Activated CD4-positive, alpha-beta T cell treated with anti-CD3 and anti-CD28 coated beads for 48 hours (primary cell): ENCODE measurements at regions not wholly inside any gene's neighbourhood (a gene's known extent, or its start where the extent isn't known, plus 50 kb on each side); places are given as distances from the start of the nearest gene placed in this dataset.

ENCODE experiments used
- DNase-seq: peaks from one replicate; pipeline ENCODE4 v3.0.0-alpha.2; 2020

- DNase-seq = no peak
These were observed 52.4 kb upstream of the TRIO start for GRCh38 chr5:14090755-14091154.

- DNase-seq = no peak
These were observed 52.9 kb upstream of the TRIO start for GRCh38 chr5:14090290-14090689.

DNA sequence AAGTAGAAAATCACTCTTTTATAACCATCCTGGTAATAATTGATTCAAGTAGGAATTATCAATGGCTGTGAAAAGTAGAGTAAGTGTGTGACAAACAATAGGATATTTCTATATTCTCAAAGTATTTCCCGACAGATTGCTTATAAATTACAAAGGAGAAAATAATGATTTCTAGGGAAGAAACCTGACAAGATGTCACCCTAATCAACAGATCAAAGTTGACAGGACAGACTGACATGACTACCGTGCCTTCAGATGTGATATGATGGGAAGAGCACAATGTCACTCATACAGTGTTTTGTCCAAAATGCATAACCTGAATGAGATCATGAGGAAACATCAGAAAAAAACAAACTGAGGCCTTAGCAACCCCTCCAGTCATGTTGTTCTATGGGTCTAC, 53.9 kb upstream of the TRIO start:
- no peak for DNase-seq

DNA sequence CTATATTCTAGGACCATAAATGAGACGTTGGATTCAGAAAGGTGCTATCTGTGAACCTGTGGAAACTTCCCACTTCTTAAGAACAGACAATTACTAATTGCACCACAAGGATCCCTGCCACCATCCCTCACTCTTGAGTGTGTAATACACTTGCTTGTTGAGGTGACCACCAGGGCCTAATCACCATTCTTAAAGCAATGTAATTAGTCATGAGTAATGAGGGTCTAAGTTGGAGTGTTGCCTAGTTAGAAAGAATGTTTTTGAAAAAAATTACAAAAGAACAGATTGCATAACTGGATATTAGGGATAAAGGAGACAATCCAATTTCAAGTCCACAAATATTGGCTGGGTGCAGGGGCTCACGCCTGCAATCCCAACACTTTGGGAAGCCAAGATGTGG, 56.9 kb upstream of the TRIO start:
- DNase-seq = no peak

DNA sequence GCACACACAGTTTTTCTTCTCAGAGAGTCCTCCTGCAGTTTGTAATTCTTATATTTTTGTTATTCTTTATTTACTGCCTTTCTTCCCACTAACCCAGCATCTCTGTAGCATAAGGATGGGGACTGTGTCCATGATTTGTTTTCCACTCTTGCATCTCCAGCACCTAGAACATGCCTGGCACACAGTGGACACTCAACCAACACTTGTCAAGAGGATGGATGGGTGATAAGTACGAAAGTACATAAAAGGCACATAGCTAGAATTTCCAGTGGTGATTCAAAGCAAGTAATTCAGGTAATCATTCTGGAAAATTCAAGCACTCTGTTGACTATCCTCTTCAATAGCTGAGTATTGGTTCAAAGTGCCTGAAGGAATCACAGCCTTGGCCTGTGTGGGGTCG, 60.2 kb upstream of the TRIO start:
- no peak for DNase-seq

DNA sequence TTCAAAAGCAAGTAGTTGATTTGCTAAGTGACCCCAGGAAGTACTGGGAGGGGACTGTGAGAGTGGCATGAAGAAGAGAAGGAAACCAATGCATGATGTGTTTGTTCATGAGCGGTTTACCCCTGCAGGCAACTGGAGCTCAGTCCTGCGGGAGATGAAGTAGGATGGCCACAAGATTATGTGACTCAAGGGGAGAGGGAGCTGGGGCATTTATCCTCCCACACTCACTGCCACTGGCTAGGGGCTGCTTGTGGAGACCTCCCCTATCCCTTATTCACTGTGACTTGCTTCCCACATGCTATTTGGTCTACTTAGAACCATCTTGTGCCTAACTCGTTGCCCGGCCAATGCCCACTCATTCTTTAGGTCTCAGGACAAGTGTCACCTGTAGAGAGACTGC, 60.6 kb upstream of the TRIO start:
- no peak for DNase-seq

GRCh38 chr5:14081791-14082190, 61.4 kb upstream of the TRIO start:
- DNase-seq = no peak

DNA sequence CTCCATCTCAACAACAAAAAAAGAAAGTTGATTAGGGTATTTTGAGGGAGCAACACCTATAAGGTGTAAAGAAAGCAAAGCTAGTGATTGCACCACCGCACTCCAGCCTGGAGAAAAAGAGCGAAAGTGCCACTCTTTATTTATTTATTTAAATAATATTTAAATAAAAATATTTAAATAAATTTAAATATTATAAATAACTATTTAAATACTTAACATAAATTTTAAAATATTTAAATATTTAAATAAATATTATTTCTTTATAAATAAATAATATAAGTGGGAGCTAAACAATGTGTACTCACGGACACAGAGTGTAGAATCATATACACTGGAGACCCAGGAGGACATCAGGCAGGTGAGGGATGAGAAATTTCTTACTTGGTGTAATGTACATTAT, 64.4 kb upstream of the TRIO start:
- no peak for DNase-seq

- DNase-seq = no peak
These were observed 65.6 kb upstream of the TRIO start for GRCh38 chr5:14077501-14077900.

GRCh38 chr5:14076561-14076960, 66.6 kb upstream of the TRIO start:
- no peak for DNase-seq

DNA sequence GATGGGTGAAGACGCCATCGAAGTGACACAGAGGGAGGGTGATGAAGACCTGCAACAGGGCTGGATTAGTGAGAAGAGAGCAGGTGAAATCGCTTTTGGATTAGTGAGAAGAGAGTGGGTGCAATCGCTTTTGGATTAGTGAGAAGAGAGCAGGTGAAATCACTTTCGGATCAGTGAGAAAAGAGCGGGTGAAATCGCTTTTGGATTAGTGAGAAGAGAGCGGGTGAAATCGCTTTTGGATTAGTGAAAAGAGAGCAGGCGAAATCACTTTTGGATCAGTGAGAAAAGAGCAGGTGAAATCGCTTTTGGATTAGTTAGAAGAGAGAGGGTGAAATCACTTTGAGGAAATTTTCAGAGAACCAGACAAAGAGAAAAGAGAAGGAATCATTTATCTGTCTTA, 67.2 kb upstream of the TRIO start:
- no peak for DNase-seq

- DNase-seq = no peak
These were observed 71.7 kb upstream of the TRIO start for GRCh38 chr5:14071433-14071832.

DNA sequence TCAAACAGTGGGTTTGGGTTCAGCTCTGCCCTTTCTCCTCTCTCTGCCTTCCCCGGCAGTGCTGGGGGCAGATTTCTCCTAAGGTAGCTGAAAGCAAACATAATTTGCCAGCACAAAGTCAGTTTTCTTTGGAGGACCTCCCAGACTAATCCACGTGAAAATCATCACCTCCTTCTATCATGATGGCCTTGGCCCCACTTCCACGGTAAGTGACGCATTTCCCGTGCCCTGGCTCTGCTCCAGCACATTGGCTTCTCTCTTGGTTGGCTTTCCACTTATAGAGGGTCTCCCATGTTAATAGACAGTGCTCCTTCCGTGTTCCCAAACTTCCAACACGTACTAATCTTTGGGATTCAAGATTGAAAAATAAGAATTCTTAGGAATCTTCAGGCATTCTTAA, 74.1 kb upstream of the TRIO start:
- no peak for DNase-seq

GRCh38 chr5:14068136-14068535, 75.0 kb upstream of the TRIO start:
- no peak for DNase-seq

GRCh38 chr5:14066326-14066725, 76.8 kb upstream of the TRIO start:
- no peak for DNase-seq

GRCh38 chr5:14064841-14065240, 78.3 kb upstream of the TRIO start:
- no peak for DNase-seq

GRCh38 chr5:14063691-14064090, 79.5 kb upstream of the TRIO start:
- no peak for DNase-seq

DNA sequence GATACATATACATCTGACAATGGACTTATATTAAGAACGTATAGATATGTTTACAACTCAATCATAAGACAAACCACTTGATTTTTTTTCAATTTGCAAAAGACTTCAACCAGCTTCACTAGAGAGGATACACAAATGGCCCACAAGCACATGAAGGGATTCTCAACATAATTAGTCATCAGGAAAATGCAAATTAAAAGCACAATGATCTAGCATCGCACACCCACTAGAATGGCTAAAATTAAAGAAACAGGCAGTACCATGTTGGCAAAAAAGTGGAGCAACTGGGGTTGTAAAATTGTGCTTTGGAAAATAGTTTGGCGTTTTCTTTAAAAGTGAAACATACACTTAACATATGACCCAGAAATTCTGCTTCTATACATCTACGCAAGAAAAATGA, 80.0 kb upstream of the TRIO start:
- DNase-seq = no peak

DNA sequence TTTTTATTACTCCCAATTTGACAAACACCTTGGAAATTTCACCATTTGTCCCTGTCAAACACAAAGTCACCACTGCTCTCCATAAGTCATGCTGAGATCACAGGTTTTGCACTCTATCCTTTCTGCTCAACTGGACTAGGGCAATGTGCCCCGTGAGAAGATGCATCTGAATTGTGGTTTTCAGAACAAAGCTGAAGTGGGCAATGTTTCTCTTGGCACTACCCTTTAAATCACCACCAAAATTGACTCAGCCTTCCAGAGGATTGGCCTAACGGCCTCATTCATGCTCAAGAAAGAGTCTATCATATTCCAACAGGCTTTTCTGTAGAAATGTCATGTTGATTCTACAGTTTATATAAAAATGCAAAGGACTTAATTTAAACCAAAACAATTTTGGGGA, 81.0 kb upstream of the TRIO start:
- no peak for DNase-seq

DNA sequence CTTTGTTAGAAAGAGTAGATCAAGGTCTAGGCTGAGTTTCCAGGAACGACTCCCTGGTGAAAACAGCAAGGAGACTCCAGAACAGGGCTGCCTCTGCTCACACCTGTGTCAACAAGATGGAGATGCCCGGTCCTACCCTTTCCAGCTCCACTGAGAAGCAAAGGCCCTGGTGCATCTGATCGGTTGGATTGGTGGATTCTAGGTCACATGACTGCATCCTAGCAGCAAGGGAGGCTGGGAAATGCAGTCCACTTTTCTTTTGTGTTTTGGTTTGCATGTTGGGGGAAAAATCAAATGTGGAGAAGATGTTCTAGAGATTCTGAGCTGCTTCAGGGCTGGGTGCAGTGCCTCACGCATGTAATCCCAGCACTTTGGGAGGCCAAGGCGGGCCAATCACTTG, 82.0 kb upstream of the TRIO start:
- DNase-seq = no peak

DNA sequence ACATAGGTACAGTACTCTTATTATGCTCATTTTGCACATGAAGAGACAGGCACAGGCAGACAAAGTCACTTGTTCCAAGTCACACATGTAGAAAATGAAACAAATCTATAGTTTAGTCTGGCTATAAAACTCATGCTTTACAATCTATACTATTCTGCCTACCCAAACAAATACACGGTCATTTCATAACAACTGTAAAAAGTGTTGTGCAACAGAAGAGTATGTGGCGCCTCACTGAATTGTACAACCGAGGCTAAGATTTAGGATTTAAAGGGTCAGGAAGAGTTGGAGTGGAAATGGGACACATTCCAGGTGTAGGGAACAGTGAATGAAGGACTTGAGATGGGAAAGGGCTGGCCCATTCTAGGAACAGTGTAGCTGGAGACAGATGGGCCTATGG, 82.9 kb upstream of the TRIO start:
- DNase-seq = no peak

GRCh38 chr5:14059810-14060209, 83.3 kb upstream of the TRIO start:
- no peak for DNase-seq

GRCh38 chr5:14057289-14057688, 85.9 kb upstream of the TRIO start:
- no peak for DNase-seq

GRCh38 chr5:14056039-14056438, 87.1 kb upstream of the TRIO start:
- no peak for DNase-seq

DNA sequence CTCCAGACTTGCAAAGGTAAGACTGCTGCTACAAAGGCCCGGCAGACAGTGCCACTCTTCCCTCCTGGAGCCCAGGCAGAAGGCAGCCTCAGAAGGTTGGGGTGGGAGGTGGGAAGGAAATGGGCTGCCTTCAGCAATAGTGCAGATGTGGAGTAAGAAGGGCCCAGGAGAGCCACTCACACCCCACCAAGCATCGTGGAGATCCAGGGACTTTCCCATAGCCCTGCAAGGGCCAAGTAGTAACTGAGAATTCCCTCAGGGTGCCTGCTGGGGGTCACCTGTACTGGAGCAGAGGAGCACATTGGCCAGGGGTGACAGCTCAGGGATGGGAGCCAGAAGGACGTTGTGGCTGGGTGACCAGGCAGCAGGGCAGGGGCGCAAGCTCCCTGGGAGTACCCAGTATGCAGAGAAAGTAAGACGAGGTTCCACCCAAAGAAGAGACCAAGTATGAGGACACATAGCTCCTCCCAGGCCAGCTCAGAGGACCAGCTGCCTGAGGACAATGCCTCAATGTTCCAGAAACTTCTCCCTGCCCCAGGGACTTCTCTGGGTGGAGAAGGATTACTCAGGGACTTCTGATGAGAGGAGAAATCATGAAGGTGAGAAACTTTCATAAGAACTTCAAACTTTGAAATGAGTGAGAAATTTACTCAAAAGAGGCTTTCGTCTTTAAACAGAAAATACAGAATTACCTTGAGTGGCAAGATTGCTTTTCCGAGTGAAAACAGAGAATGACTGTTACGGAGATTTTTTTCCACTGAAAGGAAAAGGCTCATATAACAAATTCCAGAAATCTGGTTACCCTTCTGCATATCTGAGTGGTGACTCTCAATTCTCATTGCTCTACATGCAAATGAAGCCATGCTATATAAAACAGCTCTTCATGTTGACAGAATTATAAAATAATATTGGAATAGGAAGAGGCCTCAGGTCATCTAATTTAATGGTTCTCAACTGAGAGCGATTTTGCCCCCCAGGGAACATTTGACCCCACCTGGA, 87.9 kb upstream of the TRIO start:
- DNase-seq = no peak
